SK-N-SH treated with all-trans-retinoic acid at 6 μM for 48 hours (cell line): ENCODE measurements at regions not wholly inside any gene's neighbourhood (a gene's known extent, or its start where the extent isn't known, plus 50 kb on each side); places are given as distances from the start of the nearest gene placed in this dataset.
"Not testable (repeated sequence)": the region's sequence is repeated elsewhere in the genome, so short reads cannot be mapped to it uniquely, and the experiment has no call there.

Experiments used
- ARNTL ChIP-seq: fragments of 450-650 bp; formaldehyde crosslinking; IDR thresholded peaks from 2 replicates; pipeline ENCODE4 v1.5.0; 2020; ENCODE audit warnings: low read depth, mild to moderate bottlenecking, moderate library complexity, borderline replicate concordance
- ISL1 ChIP-seq: fragments of 250-450 bp; sonication (Bioruptor Pico); IDR thresholded peaks from 2 replicates; pipeline ENCODE4 v2.1.2; 2022; ENCODE audit warnings: mild to moderate bottlenecking, moderate library complexity
- RARB ChIP-seq: fragments of 250-450 bp; sonication (Bioruptor Pico); IDR thresholded peaks from 2 replicates; pipeline ENCODE4 v1.8.0; 2021; ENCODE audit warnings: mild to moderate bottlenecking, moderate library complexity
- SNAI2 ChIP-seq: fragments of 250-450 bp; sonication (Bioruptor Pico); IDR thresholded peaks from 2 replicates; pipeline ENCODE4 v1.5.0; 2020; ENCODE audit warnings: mild to moderate bottlenecking, moderate library complexity
- ZFP30 ChIP-seq: fragments of 450-650 bp; formaldehyde crosslinking; IDR thresholded peaks from 2 replicates; pipeline ENCODE4 v1.5.0; 2022; ENCODE audit warnings: mild to moderate bottlenecking, moderate library complexity
- ZNF565 ChIP-seq: fragments of 450-650 bp; formaldehyde crosslinking; conservative IDR thresholded peaks from 2 replicates; pipeline ENCODE4 v1.5.0; 2020; ENCODE audit warnings: low read depth, mild to moderate bottlenecking, moderate library complexity
- ZNF70 ChIP-seq: fragments of 450-650 bp; formaldehyde crosslinking; IDR thresholded peaks from 2 replicates; pipeline ENCODE4 v1.5.0; 2020; ENCODE audit warnings: mild to moderate bottlenecking, moderate library complexity
- TF ChIP-seq, protein P1 (sequence below): fragments of 250-450 bp; sonication (Bioruptor Pico); IDR thresholded peaks from 2 replicates; pipeline ENCODE4 v1.8.0; 2020; ENCODE audit warnings: mild to moderate bottlenecking, moderate library complexity, borderline replicate concordance
- TF ChIP-seq, protein P2 (sequence below): fragments of 250-450 bp; sonication (Bioruptor Pico); IDR thresholded peaks from 2 replicates; pipeline ENCODE4 v1.5.1; 2020; ENCODE audit warnings: low read depth, mild to moderate bottlenecking, moderate library complexity

DNA sequence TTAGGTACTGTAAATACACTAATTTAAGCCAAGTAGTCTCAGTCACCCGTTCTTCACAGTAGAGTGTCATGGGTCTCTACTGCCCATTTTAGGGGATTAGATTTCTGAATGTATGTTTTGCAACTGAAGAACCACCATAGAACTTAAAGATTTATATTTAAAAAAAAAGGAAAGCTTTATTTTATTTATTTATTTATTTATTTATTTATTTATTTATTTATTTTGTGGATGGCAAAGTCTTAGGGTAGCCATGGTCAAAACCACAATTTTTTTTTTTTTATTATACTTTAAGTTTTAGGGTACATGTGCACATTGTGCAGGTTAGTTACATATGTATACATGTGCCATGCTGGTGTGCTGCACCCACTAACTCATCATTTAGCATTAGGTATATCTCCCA lies 960.4 kb upstream of the COX7C start:
- not testable (repeated sequence) for TF ChIP-seq ZNF70 (CRISPR knock-in tag); SNAI2; ISL1; RARB (CRISPR knock-in tag); ZFP30 (CRISPR knock-in tag); ZNF565 (CRISPR knock-in tag); ARNTL (CRISPR knock-in tag)
- TF ChIP-seq, protein P1, sequence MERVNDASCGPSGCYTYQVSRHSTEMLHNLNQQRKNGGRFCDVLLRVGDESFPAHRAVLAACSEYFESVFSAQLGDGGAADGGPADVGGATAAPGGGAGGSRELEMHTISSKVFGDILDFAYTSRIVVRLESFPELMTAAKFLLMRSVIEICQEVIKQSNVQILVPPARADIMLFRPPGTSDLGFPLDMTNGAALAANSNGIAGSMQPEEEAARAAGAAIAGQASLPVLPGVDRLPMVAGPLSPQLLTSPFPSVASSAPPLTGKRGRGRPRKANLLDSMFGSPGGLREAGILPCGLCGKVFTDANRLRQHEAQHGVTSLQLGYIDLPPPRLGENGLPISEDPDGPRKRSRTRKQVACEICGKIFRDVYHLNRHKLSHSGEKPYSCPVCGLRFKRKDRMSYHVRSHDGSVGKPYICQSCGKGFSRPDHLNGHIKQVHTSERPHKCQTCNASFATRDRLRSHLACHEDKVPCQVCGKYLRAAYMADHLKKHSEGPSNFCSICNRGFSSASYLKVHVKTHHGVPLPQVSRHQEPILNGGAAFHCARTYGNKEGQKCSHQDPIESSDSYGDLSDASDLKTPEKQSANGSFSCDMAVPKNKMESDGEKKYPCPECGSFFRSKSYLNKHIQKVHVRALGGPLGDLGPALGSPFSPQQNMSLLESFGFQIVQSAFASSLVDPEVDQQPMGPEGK (CRISPR knock-in tag) = not testable (repeated sequence)
- TF ChIP-seq, protein P2, sequence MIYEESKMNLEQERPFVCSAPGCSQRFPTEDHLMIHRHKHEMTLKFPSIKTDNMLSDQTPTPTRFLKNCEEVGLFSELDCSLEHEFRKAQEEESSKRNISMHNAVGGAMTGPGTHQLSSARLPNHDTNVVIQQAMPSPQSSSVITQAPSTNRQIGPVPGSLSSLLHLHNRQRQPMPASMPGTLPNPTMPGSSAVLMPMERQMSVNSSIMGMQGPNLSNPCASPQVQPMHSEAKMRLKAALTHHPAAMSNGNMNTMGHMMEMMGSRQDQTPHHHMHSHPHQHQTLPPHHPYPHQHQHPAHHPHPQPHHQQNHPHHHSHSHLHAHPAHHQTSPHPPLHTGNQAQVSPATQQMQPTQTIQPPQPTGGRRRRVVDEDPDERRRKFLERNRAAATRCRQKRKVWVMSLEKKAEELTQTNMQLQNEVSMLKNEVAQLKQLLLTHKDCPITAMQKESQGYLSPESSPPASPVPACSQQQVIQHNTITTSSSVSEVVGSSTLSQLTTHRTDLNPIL (CRISPR knock-in tag) = not testable (repeated sequence)
